ENCODE measurements at regions not wholly inside any gene's neighbourhood (a gene's known extent, or its start where the extent isn't known, plus 50 kb on each side); places are given as distances from the start of the nearest gene placed in this dataset.

- TF ChIP-seq, protein P1, sequence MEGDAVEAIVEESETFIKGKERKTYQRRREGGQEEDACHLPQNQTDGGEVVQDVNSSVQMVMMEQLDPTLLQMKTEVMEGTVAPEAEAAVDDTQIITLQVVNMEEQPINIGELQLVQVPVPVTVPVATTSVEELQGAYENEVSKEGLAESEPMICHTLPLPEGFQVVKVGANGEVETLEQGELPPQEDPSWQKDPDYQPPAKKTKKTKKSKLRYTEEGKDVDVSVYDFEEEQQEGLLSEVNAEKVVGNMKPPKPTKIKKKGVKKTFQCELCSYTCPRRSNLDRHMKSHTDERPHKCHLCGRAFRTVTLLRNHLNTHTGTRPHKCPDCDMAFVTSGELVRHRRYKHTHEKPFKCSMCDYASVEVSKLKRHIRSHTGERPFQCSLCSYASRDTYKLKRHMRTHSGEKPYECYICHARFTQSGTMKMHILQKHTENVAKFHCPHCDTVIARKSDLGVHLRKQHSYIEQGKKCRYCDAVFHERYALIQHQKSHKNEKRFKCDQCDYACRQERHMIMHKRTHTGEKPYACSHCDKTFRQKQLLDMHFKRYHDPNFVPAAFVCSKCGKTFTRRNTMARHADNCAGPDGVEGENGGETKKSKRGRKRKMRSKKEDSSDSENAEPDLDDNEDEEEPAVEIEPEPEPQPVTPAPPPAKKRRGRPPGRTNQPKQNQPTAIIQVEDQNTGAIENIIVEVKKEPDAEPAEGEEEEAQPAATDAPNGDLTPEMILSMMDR (IDR thresholded peaks at IDR 0.05), result no peak
- no peak for TF ChIP-seq POLR2A (IDR thresholded peaks at IDR 0.05)
Observed at GRCh38 chr1:4119516-4120220, 219.6 kb upstream of the C1orf174 start.
